GM18507 (cell line): ENCODE measurements at regions not wholly inside any gene's neighbourhood (a gene's known extent, or its start where the extent isn't known, plus 50 kb on each side); places are given as distances from the start of the nearest gene placed in this dataset.
"Not testable (repeated sequence)": the region's sequence is repeated elsewhere in the genome, so short reads cannot be mapped to it uniquely, and the experiment has no call there.

Source experiments
- DNase-seq: peaks from one replicate; pipeline ENCODE4 v3.0.0; 2011; ENCODE audit warnings: low read depth; ENCODE audit not compliant: insufficient read length; ENCODE audit errors: extremely low spot score
- FAIRE-seq: peaks from 2 replicates; lab custom pipeline; 2011; peaks lifted over from hg19 to GRCh38; lab: Jason Lieb, UNC

DNA sequence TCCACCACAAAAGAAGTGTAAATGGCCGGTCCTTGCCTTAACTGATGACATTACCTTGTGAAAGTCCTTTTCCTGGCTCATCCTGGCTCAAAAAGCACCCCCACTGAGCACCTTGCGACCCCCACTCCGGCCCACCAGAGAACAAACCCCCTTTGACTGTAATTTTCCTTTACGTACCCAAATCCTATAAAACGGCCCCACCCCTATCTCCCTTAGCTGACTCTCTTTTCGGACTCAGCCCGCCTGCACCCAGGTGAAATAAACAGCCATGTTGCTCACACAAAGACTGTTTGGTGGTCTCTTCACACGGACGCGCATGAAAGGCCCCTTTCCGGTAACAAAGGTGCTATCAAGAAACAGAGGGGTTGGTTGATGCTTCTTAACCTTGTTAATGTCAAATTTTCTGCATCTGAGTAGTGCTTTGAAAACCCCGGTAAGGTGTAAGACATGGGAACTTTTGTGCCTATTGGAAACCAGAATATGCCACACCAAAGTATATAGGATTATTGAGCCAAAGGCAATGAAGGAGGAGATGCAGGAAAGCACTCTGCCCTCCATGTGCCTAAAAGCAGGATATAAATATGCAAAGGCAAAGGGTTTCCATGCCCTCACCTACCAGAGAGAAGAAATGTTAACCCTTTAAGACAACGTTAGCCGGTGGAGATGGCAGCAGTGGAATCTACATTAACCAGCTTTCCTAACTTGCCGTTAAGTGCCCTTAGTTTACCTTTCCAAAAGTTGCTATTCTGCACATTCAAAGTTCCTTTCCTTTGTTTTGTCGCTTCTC is 105.4 kb upstream of the LDB2 start:
- FAIRE-seq, DNase-seq: not testable (repeated sequence)

DNA sequence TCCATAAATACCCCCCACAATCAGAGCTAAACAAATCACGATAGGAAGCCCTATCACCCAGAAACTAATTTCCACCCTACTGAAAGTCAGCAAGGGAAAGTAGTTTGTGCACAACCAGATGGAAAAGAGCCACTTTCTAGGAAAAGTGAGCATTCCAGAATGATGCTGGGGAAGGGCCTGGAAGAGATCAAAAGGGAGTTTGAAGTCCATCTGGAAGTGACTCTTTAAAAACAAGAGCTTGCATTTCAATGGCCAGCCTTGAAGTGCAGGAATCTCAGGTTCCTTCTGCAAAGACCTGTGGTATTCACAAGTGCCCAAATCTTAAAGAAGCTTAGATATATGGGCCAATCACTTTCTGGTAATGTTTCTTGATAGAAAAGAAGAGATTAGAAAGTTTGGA is 97.0 kb upstream of the LDB2 start:
- FAIRE-seq: no peak
- no peak for DNase-seq

DNA sequence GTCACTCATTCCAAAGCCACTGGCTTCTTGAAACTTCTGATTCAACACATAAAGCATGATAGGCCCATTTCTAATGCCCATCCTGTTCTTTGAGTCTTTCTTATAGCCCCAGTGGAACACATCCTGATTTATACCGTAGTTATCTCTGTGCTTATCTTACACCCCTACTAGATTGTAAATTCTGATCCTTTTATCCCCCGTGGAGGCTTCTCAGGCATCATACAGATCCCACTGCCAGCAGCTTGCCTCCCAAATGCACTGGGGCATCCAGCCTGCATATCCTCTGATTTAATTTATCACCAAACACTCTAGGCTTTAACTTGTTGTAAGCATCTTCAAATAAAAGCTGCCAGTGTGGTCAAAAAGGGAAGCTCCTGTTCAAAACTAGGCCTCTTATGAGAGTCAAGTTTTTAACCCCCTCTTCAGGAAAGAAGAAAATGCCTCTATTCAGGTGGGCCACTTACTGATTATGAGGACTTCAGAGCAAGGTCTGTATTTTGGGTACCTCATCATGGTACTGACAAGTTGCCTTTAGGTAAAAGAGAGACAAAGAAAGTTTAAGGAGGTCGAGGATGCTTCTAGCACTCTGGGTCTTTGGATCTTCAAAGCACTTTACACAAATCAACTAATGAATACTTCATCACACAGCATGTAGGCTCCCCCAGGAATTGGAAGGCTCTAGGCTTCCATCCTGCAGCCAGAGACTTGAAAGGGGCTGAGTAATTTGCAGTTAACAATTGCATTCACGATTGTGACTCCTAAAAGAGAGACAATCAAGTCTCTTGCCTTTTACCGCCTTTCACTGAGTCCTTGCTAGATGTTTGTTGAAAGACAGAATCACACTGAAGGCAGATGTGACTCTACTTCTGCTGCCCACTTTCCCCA is 95.8 kb upstream of the LDB2 start:
- FAIRE-seq: no peak

DNA sequence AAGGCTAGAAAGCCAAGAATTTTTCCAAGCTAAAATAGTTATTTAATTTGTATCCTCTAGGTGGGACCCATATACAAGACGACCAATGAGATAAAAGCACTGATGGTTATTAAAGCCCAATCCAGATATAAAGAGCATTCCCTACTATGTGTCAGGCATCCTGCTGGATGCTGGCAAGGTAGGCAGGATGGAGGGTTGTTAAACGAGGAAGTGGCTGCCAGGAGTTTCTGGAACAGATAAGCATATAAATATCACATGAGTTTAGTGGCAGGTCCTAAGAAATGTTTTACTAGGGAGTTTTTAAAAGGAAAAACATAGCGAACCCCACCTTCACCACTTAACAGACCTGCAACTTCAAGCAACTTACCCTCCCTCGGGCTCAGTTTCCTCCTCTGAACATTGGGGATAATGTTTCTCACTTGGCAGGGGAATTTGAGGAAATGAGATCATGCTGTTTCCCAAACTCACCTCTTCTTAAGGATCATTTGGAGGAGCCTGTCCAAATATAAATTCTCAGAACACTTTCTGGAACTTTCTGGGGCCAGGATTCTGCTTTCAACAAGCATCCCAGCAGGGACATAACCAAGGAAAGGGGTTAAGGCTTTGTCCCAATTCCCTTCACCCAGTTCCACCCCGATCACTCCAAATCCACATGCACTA is 94.3 kb upstream of the LDB2 start:
- DNase-seq: no peak
- no peak for FAIRE-seq

More for the DNA sequence above, 95.8 kb upstream of the LDB2 start:
- DNase-seq: no peak

DNA sequence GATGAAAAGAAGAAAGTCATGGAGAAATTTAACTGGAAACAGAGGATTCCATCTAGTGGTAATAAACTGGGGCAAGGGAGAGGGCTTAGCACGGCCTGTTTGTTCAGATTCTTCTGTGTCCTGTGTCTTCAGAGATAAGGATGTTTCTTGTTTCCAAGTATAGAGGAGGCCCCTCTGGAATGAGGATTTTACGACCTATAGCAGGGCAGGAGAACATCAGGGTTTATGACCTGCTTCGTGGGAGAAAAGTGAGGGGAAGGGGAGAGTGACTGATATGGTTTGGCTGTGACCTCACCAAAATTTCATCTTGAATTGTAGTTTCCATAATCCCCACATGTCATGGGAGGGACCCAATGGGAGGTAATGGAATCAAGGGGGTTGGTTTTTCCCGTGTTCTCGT is 93.0 kb upstream of the LDB2 start:
- FAIRE-seq (no peak), DNase-seq (no peak)

DNA sequence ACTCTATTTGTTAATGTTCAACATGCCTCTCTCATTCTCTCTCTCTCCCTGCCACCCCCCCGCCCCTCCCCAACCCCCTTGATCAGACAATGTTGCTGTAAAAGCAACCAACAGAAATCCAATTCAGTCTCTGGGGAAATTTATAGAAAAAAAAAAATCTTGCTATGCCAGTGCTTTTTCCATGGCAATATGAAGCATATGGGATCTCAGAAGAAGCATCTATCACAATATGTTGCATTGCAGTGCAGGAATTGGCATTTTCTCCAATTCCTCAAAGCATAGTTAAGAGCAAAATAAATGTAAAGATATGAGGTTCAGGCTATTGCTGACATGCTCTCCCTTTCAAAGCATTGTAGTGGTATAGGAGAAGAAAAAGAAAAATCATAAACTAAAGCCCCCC is 90.9 kb upstream of the LDB2 start:
- DNase-seq (no peak), FAIRE-seq (no peak)

DNA sequence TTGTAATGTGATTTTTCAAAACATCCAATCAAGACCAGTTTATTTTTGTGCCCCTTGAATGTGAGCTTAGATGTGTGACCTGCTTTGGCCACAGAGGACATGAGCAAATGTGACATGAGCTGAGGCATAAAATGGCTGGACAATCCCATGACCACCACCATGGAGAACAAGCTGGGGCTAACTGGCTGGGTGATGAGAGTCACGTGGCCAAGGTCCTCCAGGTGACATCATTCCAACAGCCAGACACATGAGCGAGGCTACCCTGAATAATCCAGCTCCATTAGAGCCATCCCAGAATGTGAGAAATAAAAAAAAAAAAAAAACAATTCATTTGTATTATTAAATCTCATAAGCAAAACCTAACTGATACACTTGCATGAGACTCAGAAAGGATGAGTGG is 90.4 kb upstream of the LDB2 start:
- no peak for FAIRE-seq

DNA sequence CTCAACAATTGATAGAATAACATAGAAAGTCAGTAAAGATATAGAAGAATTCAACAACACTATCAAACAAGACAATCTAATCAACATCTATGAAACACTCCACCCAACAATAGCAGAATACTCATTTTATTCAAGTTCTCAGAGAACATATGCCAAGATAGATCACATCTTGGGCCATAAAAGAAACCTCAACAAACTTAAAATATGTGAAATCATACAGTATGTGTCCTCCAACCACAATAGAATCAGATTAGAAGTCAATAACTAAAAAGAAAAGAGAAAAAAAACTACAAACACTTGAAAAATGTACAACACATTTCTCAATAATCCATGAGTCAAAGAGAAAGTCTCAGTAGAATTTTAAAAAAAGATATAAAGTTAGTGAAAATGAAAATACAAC is 78.6 kb upstream of the LDB2 start:
- DNase-seq: no peak
- no peak for FAIRE-seq

More for the DNA sequence above, 90.4 kb upstream of the LDB2 start:
- no peak for DNase-seq

DNA sequence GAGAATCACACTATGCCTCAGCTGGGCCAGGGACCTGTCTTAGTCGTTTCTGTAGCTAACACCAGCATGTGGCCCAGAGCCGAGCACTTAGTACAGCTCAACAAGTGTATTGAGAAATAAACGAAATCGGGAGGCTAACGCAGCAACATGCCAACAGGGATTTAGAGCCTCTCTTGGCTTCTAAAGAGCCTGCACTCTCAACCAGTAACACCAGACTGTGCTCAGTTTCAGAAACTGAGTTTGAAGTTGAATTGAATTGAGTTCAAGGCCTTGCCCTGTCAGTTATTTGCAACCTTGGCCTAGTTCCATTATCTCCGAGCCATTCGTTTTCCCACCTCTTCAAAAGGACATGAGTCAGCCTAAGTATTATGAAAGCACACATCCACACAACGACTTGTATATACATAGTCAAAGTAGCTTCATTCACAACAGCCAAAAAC is 71.3 kb upstream of the LDB2 start:
- DNase-seq (no peak), FAIRE-seq (no peak)

DNA sequence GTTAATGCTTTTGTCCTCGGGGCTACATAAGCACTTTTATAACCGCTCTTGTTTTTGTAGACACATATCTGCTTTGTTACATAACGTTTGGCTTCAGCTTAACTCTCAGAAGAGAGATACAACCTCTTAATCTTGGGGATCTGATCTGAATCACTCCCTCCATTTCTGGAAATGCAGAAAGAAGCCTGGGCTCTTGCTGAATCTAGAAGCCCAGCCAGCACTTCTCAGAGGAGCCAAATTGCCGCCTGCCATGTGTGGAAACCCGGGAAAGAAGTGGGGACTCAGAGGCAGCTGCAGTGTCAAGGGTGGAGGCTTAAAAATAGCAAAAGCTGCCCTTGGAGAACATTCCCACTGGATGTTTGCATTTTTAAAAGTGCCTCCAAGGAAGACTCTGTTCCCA is 69.3 kb upstream of the LDB2 start:
- DNase-seq: no peak
- no peak for FAIRE-seq

DNA sequence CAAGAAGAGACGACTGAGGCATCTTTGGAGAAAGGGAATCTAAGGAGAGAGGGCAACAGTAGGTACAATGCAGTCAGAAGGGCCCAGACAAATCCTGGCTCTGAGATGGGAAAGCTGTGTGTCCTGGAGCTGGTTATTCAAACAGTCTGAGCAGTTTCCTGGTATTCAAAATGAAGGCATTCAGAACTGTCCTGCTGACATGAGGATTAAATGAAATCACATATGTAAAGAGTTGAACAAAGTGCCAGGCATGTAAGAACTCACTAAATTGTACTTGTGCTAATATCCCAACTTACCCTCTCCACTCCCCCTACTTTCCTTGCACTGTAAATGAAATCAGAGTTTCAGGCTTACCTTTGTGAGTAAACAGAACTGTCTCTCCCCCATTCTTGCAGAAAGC is 60.9 kb upstream of the LDB2 start:
- no peak for DNase-seq
- no peak for FAIRE-seq

DNA sequence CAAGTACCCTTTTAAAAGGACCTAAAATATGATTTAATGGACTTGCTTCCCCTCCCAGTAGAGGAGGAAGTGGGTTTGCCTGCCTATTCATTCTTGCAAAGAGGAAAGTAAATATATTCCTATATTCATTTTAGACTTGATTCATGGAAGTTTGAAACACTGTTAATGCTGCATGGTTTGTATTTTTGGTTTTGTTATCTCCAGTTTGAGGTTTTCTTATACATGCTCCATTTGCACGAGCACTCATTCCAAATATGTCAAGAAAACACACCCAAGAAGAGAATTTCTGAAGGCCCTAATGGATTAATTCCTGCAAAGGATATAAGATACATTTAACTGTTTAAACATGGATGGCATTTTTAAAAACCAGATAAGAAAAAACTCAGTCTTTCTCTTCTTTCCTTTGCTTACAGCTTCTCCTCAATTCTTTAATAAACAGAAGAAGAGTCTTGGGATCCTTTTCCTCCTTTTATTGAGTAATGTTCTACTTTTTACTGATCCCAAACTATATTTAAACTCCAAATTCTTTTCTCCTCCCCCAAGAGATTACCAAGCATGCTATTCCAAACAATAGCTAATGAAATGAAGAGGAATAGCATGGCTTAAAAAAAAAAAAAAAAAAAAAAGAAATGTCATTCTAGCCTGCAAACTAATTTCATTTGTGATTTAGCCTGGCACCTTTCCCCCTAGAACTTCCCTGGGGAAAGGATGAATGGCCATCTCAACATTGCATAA is 54.6 kb upstream of the LDB2 start:
- no peak for DNase-seq
- FAIRE-seq: no peak

DNA sequence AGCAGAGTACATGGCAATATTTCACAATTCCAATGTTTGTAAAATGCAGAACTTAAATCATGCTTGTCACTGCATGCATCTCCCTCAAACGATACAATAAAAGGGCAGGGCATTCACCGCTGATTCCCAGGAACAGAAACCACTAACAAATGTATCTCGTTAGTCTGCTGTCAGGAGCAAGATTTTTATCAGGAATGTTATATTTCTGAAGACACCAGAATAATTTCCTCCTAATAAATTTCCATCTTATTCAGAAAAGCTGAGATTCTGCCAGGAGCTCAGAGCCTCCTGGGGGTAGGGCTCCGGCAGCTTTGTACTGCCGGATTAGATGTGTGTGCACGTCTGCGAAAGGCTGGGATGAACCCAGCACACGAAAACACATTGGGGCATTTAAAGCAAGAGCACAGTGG is 54.0 kb upstream of the LDB2 start:
- no peak for DNase-seq
- no peak for FAIRE-seq
